Right lobe of liver (tissue), 6 donors: ENCODE measurements at regions not wholly inside any gene's neighbourhood (a gene's known extent, or its start where the extent isn't known, plus 50 kb on each side); places are given as distances from the start of the nearest gene placed in this dataset.
A peak's percentile ranks its signal among the peaks of the same experiment; 100 is the strongest.

Experiments used
- ATAC-seq, 4 donors: fragments of 200-7000 bp; cut with Tn5 transposase; one replicate each; pipeline ENCODE4 v1.9.1; 2020; ENCODE audit warnings: mild to moderate bottlenecking in 4 of 4, moderate library complexity in 4 of 4
- DNase-seq, 3 donors: peaks; one replicate each; pipeline ENCODE4 v3.0.0-alpha.2; 2020
- H3K27ac ChIP-seq, 3 donors: fragments of 200-600 bp; one replicate each; pipeline ENCODE4 v1.8.0; 2022
- H3K27me3 ChIP-seq, 2 donors: fragments of 200-600 bp; one replicate each; pipeline ENCODE4 v1.8.0; 2022
- H3K36me3 ChIP-seq, 4 donors: fragments of 200-600 bp; sonication (generic) in 1 of 4; one replicate each; pipeline versions ENCODE4 v1.5.1 to v1.8.0; 2017 to 2022; ENCODE audit warnings: control low read depth in 1 of 4
- H3K4me1 ChIP-seq, 4 donors: fragments of 200-600 bp; sonication (generic) in 1 of 4; one replicate each; pipeline versions ENCODE4 v1.5.1 to v1.8.0; 2017 to 2022; ENCODE audit warnings: control low read depth in 1 of 4
- H3K4me3 ChIP-seq, 3 donors: fragments of 200-600 bp; one replicate each; pipeline ENCODE4 v1.8.0; 2022
- H3K9me3 ChIP-seq, 4 donors: fragments of 200-600 bp; sonication (generic) in 1 of 4; one replicate each; pipeline versions ENCODE4 v1.5.1 to v1.8.0; 2017 to 2022; ENCODE audit warnings: control low read depth in 1 of 4
- POLR2A ChIP-seq: fragments of 450-650 bp; IDR thresholded peaks from one replicate; pipeline ENCODE4 v1.6.1; 2017; ENCODE audit warnings: antibody characterized with exemption, mild to moderate bottlenecking
- WGBS: methylation state at CpG from one replicate; pipeline ENCODE4 v1.1.6; 2018; ENCODE audit warnings: low coverage, low lambda C conversion rate; ENCODE audit not compliant: insufficient coverage; ENCODE audit errors: missing lambda C conversion rate; 5-methylcytosine and 5-hydroxymethylcytosine counted together
- intact Hi-C, 2 donors: fragments of 100-400 bp; cut with DNase I; formaldehyde crosslinking; loops; one replicate each; pipeline versions ENCODE4 v1.11.2 to v1.14.1; 2022
- TF ChIP-seq, protein P1 (sequence below), 4 donors: fragments of 200-600 bp in 3 of 4; fragments of 450-650 bp in 1 of 4; IDR thresholded peaks; one replicate each; pipeline versions ENCODE4 v1.5.1 to v1.8.0; 2016 to 2022; ENCODE audit warnings: antibody characterized with exemption in 4 of 4, mild to moderate bottlenecking in 2 of 4
- donor health status: DM: no; HTN: yes; CAD: no.
- donor health status: DM: no; HTN: no; CAD: no.
- donor health status: DM: no; HTN: no; CAD: no.
- donor health status: DM: no; HTN: yes; CAD: no.
- donor health status: DM: no; HTN: yes; CAD: no.

DNA sequence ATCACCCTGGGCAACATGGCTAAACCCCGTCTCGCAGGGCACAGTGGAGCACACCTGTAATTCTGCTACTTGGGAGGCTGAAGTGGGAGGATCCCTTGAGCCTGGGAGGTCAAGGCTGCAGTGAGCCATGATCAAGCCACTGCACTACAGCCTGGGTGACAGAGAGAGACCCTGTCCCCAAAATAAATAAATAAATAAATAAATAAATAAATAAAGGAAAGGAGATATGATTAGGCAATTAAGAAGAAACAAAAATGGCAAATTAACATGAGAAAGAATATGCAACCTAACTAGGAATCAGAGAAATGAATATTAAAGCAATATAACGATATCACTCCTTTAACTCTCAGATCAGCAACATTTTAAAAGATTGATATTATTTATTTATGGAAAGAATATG is 92.3 kb downstream of the C1D start:
- Histone ChIP-seq H3K36me3 (no peaks in the 10 kb centered on the region), H3K27ac (no peak overlapping the region), H3K4me3 (no peak overlapping the region), H3K9me3 (no peaks in the 10 kb centered on the region), H3K27me3 (no peaks in the 10 kb centered on the region), H3K4me1 (no peaks in the 10 kb centered on the region)
- DNase-seq (no peak), ATAC-seq (no peak)
- intact Hi-C loops = no loop called here
- 56% methylated on average over 1 of the region's 3 CpGs for WGBS
- TF ChIP-seq, protein P1, sequence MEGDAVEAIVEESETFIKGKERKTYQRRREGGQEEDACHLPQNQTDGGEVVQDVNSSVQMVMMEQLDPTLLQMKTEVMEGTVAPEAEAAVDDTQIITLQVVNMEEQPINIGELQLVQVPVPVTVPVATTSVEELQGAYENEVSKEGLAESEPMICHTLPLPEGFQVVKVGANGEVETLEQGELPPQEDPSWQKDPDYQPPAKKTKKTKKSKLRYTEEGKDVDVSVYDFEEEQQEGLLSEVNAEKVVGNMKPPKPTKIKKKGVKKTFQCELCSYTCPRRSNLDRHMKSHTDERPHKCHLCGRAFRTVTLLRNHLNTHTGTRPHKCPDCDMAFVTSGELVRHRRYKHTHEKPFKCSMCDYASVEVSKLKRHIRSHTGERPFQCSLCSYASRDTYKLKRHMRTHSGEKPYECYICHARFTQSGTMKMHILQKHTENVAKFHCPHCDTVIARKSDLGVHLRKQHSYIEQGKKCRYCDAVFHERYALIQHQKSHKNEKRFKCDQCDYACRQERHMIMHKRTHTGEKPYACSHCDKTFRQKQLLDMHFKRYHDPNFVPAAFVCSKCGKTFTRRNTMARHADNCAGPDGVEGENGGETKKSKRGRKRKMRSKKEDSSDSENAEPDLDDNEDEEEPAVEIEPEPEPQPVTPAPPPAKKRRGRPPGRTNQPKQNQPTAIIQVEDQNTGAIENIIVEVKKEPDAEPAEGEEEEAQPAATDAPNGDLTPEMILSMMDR (IDR thresholded peaks at IDR 0.05) = no peak
- no peak for TF ChIP-seq POLR2A

GRCh38 chr2:67974559-67975430 is 88.0 kb downstream of the C1D start:
- no peak overlapping the region for H3K4me3 ChIP-seq
- peak; percentile 32 to 50 (median 36) for ATAC-seq
- intact Hi-C loops = no loop called here

DNA sequence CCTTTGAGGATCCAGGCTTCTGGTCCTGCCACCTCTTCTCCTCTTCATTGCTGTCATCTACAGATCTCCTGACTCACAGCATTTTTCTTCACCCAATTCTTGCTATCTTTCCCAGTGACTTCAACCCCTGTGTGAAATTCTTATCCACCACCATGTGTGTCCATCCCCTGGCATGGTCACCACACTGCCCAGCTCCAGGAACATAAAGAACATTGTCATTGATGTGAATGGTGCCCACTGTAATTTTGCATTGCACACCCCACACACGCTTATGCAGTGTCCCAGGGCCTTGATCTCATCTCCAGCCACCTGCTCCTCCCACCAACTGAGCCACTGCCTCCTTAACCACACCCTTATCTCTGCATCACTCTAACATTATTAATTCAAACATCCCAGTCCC is 85.3 kb downstream of the C1D start:
- ATAC-seq (no peak), DNase-seq (no peak)
- TF ChIP-seq, protein P1 (IDR thresholded peaks at IDR 0.05) = no peak
- no peak for TF ChIP-seq POLR2A
- no peaks in the 10 kb centered on the region for H3K36me3 ChIP-seq
- H3K4me3 ChIP-seq = no peak overlapping the region
- no peaks in the 10 kb centered on the region for H3K4me1 ChIP-seq
- no peaks in the 10 kb centered on the region for H3K27me3 ChIP-seq
- no peak overlapping the region for H3K27ac ChIP-seq
- no peaks in the 10 kb centered on the region for H3K9me3 ChIP-seq
- intact Hi-C loops = no loop called here
- WGBS = 0% methylated on average over 1 of the region's 1 CpG

More at GRCh38 chr2:67974559-67975430, 88.0 kb downstream of the C1D start:
- no peak overlapping the region for H3K27ac ChIP-seq
- 29% methylated on average over 7 of the region's 7 CpGs for WGBS
- H3K9me3 ChIP-seq = no peaks in the 10 kb centered on the region
- no peaks in the 10 kb centered on the region for H3K36me3 ChIP-seq
- no peak for TF ChIP-seq POLR2A
- TF ChIP-seq, protein P1 (IDR thresholded peaks at IDR 0.05) = no peak
- H3K4me1 ChIP-seq = no peaks in the 10 kb centered on the region
- H3K27me3 ChIP-seq = no peaks in the 10 kb centered on the region
- no peak for DNase-seq

DNA sequence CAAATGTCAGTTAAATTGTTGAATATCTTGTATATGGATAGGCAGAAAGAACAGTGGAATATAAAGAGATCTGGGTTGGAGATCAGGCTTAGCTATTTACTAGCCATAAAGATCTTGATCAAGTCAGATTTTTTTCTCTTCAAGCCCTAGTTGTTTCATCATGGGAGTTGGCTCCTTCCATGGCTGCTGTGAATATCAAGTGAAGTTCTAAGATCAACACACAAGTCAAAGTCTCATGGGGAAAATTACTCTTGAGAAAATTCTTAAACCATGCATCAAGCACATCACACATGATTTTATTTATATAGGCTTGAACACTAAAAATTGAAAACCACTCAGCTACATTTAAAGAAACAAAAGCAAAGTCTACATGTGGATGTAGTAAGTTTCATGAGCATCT is 79.8 kb downstream of the C1D start:
- no peaks in the 10 kb centered on the region for H3K4me1 ChIP-seq
- DNase-seq (no peak), ATAC-seq (no peak)
- TF ChIP-seq, protein P1 (IDR thresholded peaks at IDR 0.05) = no peak
- no peak for TF ChIP-seq POLR2A
- H3K27ac ChIP-seq = no peak overlapping the region
- no peaks in the 10 kb centered on the region for H3K36me3 ChIP-seq
- H3K4me3 ChIP-seq = no peak overlapping the region
- no peaks in the 10 kb centered on the region for H3K9me3 ChIP-seq
- H3K27me3 ChIP-seq = no peaks in the 10 kb centered on the region
- intact Hi-C loops = no loop called here
